Activated CD4-positive, alpha-beta T cell treated with anti-CD3 and anti-CD28 coated beads, Interleukin-2, amount 50 U/mL, for 4 hours (primary cell): ENCODE measurements at regions not wholly inside any gene's neighbourhood (a gene's known extent, or its start where the extent isn't known, plus 50 kb on each side); places are given as distances from the start of the nearest gene placed in this dataset.
"Not testable (repeated sequence)": the region's sequence is repeated elsewhere in the genome, so short reads cannot be mapped to it uniquely, and the experiment has no call there.

Experiments
- DNase-seq, 2 experiments: peaks; one replicate each; pipeline ENCODE4 v3.0.0-alpha.2; 2020

DNA sequence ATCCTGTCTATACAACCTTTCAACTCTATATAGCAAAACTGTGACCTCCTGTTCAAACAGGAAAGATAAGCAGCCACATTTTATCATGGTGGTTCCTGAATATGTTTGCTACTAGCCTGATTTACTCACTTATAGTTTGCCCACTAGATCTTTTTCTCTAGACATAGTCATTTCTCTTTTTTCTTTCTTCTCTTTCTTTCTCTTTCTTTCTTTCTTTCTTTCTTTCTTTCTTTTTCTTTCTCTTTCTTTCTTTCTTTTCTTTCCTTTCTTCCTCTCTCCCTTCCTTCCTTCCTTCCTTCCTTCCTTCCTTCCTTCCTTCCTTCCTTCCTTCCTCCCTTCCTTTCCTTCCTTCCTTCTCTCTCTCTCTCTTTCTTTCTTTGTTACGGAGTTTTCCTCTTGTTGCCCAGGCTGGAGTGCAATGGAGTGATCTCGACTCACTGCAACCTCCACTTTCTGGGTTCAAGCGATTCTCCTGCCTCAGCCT, 142.0 kb upstream of the TBL1XR1 start:
- DNase-seq: not testable (repeated sequence)

DNA sequence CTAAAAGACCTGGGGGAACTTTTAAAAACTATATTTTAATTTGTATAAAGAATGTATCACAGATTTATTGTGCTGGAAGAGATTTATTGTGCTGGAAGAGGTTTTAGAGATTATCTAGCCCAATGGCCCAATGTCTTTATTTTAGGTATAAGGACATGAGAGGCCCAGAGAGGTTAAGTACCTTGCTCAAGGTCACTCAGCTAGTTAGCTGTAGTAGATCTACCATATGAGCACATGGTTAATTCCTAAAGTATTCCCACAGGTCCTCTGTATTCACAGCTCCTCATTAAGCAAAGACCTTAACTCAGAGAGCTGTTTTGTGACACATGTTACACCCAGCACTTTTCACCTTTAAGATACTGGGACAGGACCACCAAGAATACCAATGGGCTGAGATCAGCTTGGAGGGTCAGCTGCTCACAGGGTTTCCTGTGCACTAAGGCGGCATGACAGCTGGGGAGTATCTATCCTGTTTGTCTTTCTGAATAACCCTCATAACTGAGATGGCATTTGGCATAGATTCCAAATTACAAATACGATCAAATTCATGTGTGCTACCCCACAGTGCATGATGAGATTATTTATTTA, 143.1 kb upstream of the TBL1XR1 start:
- no peak for DNase-seq

DNA sequence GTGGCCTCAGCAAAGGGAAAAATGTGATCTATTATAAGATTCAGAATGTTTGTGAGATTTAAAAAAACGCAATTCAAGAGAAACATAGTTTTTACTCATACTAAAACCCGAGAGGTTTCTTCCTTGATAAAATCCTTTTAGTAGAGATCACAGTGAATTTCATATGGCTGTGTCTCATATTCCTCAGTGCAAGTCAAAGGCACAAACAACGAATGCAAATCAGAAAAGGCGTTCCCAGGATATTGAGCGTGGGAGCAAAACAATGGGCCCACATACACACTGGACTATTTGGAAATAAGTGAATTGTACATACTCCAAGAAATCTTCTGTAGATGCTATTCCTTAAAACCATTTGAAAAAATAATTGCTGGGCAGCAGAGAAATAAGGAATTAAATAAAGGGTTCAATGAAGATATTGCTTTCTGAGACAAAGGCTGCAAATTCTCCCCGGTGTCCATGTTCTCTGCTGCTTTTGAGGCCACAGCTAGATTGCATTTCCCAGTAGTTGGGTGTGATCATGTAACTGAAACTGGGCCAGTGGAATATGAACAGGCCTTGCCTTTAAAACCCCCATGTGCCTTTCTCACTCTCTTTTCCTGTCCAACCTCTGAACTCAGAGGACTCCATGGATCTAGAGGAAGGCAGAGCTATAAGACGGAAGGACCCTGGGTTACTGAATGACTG, 144.6 kb upstream of the TBL1XR1 start:
- DNase-seq: no peak

DNA sequence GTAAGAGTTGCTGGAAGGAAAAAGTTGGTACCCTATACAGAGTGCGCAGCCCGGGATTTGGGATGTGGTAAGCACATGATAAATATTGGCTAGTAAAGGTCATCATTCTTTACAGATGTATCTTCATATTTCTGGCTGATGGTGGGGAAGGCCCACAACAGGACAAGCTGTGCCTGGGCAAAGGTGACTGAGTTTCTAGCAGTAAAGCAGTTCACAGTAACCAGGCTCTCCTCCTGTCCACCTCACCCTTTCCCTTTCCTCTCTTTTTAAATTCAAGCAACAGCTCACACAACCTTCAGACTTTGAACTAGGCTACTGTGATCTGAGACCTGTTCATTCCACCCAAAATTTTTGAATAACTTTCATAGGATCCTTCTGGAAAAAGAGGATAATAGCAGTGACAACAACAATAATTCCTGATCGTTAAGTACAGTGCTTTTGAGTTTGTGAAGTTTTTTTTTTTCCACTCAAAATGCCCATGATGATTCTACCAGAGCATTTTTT, 145.9 kb upstream of the TBL1XR1 start:
- DNase-seq: no peak

DNA sequence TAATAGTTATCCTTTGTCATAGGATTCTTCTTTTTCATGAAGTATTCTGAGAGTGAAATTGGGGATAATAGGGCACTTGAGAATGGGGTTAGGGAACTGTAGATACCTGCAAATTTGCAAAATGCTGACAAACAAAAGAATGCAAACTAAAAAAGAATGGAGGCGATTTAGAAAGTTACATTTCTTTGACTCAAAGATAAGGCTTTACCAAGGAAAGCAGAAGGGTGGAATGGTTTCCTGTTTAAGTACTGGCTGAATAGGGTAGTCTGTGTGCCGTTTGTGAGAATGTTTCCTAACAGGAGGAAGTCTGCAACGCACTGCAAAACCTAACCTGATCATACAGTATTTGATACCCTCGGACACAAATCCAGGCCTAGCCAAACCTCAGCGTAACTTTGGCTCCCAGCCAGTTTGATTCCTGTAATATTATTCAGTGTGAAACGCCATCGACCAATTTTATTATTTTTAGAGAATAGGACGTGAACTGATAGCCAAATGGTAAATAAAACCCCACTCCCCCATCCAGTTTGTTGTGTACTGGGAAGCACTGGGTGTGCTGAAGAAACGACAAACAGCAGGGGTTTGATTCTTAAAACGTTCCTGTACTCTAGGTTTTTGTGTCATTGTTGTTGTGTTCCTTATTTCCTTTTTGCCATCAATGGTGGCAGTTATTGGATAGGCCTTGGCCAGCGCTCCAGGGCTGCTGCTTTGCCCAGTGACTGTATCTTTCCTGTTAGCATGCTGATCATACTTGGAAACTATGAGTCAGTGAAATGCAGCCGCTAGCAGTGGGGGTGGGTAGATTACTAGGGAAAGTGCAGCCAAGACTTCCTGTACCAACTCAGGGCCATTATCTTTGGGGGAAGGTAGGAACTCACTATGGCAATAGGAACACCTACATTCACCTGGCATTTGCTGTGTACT, 148.0 kb upstream of the TBL1XR1 start:
- peak; percentile 54 to 60 for DNase-seq

DNA sequence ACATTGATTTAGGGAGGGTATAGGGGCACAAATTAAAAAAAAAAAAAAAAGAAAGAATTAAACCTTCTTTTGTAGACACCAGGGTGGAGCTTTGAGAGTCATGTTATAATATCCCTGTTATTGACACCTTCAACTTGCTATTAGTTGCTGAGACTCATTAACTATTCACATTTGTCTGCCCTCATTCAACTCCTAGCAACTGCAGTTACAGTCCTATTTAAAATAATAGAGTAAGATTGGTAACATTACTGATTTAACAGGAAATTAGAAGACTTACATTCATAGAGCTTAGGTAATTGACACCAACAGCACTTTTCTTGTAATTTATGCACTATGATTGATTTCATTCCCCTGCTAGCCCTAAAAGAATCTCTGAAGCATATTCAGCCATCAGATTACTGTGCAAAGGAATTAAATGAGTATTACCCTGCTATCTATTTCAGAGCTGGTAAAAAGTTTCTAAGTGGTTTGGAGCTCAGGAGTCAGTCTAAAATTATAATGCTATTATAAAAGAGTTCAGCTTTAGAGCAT, 148.8 kb upstream of the TBL1XR1 start:
- DNase-seq: no peak

DNA sequence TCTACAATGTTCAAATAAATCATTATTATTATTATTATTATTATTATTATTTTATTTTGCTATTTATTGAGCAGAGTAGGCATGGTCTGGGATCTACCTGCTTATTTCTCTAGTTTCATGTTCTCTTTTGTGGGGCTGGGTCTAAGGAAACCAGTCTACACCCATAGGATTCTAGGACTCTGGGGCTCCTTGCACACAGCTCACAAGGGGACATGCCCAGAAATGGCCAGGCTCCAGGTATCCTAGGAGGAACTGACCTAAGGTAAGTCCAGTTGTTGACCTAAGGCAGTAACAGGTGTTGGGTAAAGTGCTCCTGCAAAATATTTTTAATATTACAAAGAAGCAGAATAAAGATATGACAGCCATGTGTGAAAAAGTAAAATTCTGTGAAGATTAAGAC, 149.6 kb upstream of the TBL1XR1 start:
- DNase-seq: no peak

DNA sequence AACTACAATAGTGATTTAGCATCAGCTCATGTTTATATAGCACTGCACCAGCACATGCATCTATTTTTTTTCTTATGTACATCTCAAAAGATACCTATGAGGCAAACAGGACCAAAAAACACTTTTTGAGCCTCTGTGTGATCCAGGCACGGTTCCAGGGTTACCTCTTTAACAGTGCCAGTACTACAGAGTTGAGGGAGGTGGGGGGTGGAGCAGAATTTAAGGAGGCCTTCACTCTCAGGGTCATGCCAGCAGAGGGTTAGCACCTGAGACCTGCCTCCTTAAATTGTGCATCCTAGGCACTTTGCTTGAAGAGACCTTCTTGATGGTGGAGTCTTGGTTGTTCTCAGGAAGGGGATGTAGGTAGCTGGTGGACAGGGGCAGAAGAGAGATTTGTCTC, 150.3 kb upstream of the TBL1XR1 start:
- DNase-seq: no peak

DNA sequence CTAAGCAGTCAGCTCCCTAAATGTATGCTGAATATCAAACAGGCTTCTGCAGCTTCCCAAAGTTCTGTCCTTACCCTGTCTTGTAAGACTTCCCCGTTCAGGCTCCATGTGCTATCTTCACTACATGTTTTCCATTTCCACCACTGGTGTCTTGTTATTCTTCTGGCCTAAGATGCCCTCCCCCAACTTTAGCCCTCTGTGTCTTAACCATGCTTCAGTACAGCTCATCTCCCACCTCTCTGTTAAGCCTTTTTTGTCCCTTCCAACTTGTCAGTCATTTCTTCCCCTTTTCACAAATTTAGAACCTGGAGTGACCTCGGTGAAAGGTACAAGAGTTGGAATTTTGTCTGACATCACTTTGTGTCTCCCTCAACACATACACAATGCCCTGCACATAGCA, 151.7 kb upstream of the TBL1XR1 start:
- no peak for DNase-seq

DNA sequence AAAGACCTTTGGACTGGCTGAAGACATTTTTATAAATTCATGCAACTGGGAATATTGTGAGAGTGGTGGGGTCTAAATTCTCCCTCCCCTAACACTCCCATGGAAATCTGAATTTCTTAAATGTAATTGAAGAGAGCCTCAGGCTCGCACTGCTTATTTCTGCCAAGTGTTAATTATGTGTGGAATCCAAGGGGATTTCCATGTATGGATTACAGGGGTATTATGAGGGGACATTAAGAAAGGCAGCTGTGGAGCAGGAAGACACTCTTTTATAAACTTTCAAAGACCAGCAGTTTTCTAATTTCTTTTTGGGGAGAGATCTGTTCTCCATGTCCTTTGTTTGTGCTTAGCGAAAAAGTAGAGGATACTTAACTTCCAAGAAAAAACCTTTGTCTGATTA, 152.1 kb upstream of the TBL1XR1 start:
- no peak for DNase-seq

DNA sequence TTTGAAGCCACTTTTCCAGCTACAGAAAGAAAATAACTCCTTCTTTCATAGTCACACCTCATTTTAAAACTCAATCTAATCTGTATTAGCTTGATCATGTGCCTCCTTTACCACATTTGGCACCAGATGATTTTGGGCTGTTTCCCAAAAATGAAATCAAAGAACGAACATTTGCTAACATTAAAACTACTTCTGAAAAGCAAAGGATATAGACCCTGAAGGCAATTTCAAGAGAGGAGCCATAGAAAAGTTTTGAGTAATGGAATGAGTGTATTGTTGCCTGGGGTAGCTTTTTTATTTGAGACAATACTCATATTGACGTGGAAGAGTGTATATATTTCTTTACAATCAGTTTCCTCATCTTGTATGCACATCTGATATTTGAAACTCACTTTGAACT, 152.8 kb upstream of the TBL1XR1 start:
- no peak for DNase-seq

DNA sequence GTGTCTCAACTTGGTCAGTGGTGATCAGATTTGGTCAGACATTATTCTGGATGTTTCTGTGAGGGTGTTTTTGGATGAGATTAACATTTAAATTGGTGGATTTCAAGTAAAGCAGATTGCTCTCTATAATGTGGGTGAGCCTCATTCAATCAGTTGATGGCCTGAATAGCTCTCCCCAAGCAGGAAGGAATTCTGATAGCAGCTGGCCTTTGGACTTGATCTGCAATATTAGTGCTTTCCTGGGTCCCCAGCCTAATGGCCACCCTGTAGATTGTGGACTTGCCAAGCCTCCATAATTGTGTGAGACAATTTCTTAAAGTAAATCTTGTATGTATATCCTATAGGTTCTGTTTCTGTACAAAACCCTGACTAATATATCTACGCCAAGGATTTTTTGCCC, 153.9 kb upstream of the TBL1XR1 start:
- DNase-seq: no peak

DNA sequence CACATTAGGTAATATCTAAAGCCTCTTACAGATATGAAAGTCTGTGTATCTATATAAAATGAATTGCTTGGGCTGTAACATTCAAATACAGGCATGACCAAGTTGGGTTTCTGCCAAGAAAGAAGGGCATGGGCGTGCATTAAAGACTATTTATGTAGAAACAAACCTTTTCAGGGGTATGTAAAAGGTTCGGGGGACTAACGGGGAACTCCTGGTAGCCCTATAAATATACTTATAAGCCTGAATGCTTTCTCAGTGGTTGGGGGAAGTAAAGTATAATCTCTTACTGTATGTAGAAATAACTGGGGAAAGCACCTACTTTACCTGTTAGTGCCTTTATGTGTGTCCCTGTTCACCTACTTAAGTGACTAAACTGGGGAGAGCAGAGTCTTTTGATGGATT, 154.5 kb upstream of the TBL1XR1 start:
- DNase-seq: no peak

DNA sequence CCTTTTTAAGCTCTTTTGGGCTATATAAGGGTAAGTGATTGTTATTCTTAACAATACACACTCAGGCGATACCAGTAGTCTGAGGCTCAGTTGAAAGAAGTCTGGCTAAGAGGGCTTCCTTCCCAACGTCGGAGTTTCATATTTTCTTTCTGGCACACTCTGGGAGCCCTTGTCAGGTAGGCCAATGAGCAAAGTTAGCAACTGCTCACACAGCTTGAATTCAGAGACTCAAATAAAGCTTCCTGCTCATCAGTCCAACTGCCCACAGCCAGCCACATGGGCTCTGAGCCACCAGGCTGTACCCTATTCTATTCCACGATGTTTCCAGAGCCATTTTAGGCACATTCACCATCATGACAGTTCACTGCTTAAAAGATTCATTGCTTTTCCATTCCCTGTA, 155.1 kb upstream of the TBL1XR1 start:
- DNase-seq: no peak

DNA sequence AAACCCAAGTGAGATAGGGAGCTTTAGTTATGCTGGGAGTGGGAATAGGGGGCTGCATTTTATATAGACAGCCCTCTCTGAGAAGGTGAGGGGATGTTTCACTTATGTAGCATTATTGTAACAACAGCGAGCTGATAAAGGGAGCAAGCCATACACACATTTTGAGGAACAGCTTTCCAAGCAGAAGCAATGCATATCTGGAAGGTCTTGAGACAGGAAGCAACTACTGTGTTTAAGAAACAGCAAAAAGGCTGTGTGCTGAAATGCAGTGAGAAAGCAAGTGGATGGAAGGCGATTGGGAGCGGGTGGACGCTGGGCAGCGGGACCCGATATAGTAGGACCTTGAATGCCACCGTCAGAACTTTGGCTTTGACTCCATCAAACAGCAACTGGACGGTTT, 155.9 kb upstream of the TBL1XR1 start:
- DNase-seq: no peak

DNA sequence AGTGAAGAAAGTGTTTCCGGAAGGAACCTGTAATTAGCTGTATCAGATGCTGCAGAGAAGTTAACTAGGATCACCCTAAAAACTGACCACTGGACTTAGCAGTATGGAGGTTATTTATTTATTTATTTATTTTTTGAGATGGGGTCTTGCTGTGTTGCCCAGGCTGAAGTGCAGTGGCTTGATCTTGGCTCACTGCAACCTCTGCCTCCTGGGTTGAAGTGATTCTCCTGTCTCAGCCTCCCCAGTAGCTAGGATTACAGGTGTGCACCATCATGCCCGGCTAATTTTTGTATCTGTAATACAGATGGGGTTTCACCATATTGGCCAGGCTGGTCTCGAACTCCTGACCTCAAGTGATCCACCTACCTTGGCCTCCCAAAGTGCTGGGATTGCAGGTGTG, 156.6 kb upstream of the TBL1XR1 start:
- not testable (repeated sequence) for DNase-seq

DNA sequence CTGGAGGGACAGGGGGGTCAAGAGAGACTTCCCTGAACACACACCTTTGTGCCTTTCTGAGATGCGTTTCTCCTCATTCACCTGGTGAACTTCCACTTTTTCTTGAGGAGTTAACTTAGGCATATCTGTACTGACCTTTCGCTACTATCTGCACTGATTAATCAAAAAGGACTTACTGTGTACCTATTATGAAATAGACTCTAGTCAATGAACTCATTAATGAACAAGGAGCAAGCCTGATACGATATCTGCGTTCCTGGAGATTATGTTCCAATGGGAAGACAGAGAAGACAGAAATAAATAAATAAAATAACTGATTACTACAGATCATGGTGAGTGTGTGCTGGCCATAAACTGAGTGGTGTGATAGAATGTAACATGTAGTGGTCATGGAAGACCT, 157.2 kb upstream of the TBL1XR1 start:
- DNase-seq: no peak

DNA sequence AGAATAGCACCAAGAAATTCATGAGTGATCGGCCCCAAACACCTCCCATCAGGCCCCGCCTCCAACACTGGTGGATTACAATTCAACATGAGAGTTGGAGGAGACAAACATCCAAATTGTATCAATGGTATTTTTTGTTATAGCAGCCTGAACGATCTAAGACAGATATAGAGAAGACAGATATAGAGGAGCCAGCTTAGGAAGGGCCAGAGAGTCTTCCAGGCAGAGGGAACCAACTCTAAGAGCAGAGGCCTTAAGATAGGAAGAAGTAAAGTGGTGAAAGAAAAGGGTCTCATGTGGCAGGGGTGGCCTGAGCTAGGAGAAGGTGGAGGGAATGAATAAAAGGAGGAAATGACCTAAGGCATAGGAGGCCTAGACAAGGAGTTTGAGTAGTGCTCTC, 158.8 kb upstream of the TBL1XR1 start:
- no peak for DNase-seq

DNA sequence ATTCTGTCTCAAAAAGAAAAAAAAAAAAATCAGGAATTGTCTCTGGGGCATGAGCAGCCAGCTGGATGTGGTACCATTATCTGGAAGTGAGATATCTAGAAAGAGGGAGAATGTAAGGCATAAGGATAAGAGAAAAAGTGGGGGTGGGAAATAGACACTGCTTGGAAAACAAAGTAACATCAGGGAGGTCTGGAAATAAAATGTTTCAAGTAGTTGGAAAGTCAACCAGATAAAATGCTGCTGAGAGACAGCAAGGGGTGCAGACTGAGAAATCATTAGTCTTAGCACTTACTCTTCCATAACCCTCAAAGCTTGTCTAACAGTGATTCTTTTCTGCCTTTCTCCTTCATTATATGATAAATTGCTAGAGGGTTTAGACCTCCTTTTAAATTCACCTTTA, 159.7 kb upstream of the TBL1XR1 start:
- DNase-seq: no peak

DNA sequence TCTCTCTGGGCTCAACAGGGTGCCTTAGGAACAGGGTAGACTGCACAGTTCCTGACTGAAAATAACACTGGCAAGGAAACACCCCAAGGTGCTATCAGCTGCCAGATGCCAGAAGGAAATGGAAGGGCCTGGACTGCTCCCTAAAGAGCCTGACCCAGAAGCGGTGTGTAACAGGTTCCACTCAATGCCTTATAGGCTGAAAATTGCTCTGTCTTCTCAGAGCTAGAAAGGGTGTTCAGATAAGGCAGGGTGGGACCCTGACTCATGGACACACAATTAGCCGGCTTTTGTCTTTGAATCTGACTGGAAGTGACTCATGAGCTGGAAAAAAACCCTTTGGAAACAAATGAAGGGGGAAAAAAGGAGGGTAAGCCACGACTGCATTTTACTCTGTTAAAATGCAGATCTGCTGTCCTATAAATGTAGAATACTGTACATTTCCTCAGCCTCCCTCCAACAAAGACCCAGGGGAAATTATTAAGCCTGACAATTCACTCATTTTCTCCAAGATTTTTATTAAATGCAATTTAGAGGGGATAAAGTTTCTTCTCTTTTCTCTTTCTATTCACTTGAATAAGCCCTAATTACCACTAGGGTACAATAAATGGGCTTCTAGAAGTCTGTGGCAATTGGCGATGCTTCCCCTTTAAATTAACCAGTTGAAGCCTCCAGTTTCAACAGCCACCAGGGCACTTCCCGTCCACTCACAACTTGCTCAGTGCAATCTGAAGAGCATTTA, 160.2 kb upstream of the TBL1XR1 start:
- no peak for DNase-seq

DNA sequence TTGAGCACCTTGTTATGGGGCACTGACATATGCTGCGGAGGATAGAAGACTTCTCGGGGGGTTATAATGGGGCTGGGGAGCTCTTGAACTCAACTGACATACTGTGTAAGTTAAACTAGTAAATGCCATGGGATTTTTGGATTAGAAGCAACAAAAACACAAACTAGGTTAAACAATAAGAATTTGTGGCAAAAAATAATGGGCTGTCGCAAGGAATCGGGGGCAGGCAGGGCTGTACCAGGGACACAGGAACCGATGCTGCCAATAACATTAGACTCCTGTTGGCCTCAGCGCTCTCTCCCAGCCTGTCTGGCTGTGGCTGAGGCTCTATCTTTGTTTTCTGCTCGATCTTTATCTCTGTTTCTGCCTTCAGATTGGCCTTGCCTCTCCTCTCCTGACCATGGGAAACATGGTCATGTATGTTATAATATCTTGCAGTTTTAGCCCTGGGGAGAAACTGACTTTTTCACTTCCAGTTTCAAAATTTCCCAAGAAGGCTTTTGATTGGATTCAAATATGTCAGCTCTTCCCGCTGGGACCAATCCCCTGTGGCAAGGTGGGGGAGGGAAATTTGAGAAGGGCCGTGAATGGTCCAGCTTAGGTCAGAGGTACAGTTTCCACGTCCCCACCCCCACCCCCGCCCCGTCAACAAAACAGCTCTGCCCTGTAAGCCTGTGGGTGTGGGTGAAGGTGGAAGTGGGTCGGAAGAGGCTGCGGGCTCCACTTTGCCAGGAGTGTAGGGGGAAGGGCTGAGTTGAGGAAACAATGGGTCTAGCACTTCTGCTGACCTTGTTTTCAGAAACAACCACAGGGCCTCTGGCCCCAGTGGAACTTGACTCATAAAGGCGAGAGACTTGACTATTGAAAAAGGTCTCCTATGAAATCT, 161.1 kb upstream of the TBL1XR1 start:
- peak; percentile 36 to 45 for DNase-seq
